ENCODE measurements at regions not wholly inside any gene's neighbourhood (a gene's known extent, or its start where the extent isn't known, plus 50 kb on each side); places are given as distances from the start of the nearest gene placed in this dataset.

DNA sequence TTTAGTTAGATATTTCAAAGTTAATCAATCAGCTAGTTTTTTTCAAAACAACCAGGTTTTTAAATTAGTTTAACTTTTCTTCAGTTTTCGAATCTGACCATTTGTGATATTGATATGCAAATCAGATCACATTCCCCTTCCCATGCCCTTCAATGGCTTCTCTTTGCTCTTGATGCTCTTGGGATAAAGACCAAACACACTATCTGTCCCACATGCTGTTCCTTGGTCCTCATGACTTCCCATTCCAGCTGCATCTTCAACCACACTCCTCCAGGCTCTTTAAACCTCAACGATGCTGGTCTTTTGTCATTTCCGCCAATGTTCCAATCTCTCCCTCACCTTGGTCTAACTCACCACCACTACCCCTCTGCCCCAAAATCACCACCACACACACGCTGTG is 285.8 kb downstream of the LMX1A start:
- Histone ChIP-seq H3K4me3 (ENCODE audit: low read depth in 1 of 2, low read length in 2 of 2) (no peak overlapping the region), H3K9me3 (ENCODE audit: control insufficient read depth in 1 of 2, low read length in 2 of 2) (no peaks in the 10 kb centered on the region), H3K27ac (ENCODE audit: low read length) (no peak overlapping the region), H3K4me1 (ENCODE audit: control insufficient read depth in 1 of 2, insufficient read depth in 2 of 2, low read length in 2 of 2) (peaks cover 0 to 6% of the 10 kb centered on the region in 2 donors), H3K27me3 (ENCODE audit: low read depth, low read length) (no peaks in the 10 kb centered on the region), H3K36me3 (ENCODE audit: control insufficient read depth in 1 of 2, insufficient read depth in 2 of 2, low read length in 2 of 2) (no peaks in the 10 kb centered on the region)

DNA sequence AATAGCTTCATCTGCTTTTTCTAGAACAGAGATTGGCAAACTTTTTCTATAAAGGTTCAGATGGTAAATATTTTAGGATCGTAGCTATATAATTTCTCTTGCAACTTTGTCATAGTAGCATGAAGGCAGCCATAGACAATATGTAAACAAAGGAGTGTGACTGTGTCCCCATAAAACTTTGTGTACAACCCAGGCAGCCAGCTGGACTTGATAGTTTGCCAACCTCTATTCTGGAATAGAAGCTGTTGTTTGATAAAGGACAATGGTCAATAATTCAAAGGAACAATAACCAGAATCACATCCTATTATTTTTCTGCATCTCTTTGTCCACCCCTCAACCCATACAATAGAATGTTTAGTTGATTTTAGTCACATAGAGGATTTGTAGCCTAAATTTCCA is 286.7 kb downstream of the LMX1A start:
- Histone ChIP-seq H3K4me1 (ENCODE audit: control insufficient read depth in 1 of 2, insufficient read depth in 2 of 2, low read length in 2 of 2) (peaks cover 0 to 4% of the 10 kb centered on the region in 2 donors), H3K9me3 (ENCODE audit: control insufficient read depth in 1 of 2, low read length in 2 of 2) (no peaks in the 10 kb centered on the region)

DNA sequence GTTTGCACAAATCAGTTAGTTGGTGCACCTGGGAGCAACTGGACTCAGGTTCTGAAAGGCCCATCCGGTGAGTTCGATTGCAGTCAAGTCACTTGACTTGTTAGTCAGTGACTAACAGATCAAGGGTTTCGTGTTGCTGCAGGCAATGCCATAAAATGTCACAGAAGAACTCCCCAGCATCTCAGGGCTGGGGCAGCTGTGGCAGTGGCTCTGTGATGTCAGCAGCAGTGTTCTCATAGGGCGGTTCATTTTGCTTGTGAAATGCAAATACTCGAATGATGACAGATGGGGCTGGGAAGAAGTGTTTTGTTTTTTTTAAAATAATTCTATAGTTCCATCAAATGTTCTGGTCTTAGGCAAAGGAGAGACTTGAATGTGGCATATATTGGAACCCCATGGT is 287.8 kb downstream of the LMX1A start:
- no peak overlapping the region for H3K4me3 ChIP-seq (ENCODE audit: low read depth in 1 of 2, low read length in 2 of 2)
- no peaks in the 10 kb centered on the region for H3K9me3 ChIP-seq (ENCODE audit: control insufficient read depth in 1 of 2, low read length in 2 of 2)
- H3K27ac ChIP-seq (ENCODE audit: low read length): no peak overlapping the region
- H3K27me3 ChIP-seq (ENCODE audit: low read depth, low read length): no peaks in the 10 kb centered on the region
- H3K36me3 ChIP-seq (ENCODE audit: control insufficient read depth in 1 of 2, insufficient read depth in 2 of 2, low read length in 2 of 2): no peaks in the 10 kb centered on the region
- peaks cover 0 to 8% of the 10 kb centered on the region in 2 donors for H3K4me1 ChIP-seq (ENCODE audit: control insufficient read depth in 1 of 2, insufficient read depth in 2 of 2, low read length in 2 of 2)

More for the DNA sequence above, 286.7 kb downstream of the LMX1A start:
- no peak overlapping the region for H3K4me3 ChIP-seq (ENCODE audit: low read depth in 1 of 2, low read length in 2 of 2)
- no peak overlapping the region for H3K27ac ChIP-seq (ENCODE audit: low read length)
- no peaks in the 10 kb centered on the region for H3K36me3 ChIP-seq (ENCODE audit: control insufficient read depth in 1 of 2, insufficient read depth in 2 of 2, low read length in 2 of 2)
- no peaks in the 10 kb centered on the region for H3K27me3 ChIP-seq (ENCODE audit: low read depth, low read length)

DNA sequence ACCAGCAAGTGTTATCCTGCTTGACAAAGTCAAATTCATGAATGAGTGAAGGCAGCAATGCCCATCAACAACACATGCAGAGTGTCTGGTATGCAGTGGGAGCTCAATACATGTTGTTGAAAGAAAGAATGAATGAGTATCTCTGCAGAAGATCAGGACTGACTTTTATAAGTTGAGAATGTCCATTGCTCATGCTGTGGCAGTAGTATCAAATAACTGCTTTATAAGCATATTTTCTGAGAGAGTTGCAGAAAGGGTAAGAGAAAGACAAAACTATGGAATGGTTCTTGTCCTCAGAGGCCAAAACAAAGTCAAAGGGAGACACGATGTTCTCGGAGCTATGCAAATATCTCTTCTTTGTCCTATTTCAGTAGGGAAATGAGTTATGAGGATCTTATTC is 288.7 kb downstream of the LMX1A start:
- Histone ChIP-seq H3K27me3 (ENCODE audit: low read depth, low read length) (no peaks in the 10 kb centered on the region), H3K27ac (ENCODE audit: low read length) (no peak overlapping the region), H3K9me3 (ENCODE audit: control insufficient read depth in 1 of 2, low read length in 2 of 2) (no peaks in the 10 kb centered on the region), H3K4me1 (ENCODE audit: control insufficient read depth in 1 of 2, insufficient read depth in 2 of 2, low read length in 2 of 2) (peaks cover 0 to 12% of the 10 kb centered on the region in 2 donors), H3K4me3 (ENCODE audit: low read depth in 1 of 2, low read length in 2 of 2) (no peak overlapping the region), H3K36me3 (ENCODE audit: control insufficient read depth in 1 of 2, insufficient read depth in 2 of 2, low read length in 2 of 2) (no peaks in the 10 kb centered on the region)

DNA sequence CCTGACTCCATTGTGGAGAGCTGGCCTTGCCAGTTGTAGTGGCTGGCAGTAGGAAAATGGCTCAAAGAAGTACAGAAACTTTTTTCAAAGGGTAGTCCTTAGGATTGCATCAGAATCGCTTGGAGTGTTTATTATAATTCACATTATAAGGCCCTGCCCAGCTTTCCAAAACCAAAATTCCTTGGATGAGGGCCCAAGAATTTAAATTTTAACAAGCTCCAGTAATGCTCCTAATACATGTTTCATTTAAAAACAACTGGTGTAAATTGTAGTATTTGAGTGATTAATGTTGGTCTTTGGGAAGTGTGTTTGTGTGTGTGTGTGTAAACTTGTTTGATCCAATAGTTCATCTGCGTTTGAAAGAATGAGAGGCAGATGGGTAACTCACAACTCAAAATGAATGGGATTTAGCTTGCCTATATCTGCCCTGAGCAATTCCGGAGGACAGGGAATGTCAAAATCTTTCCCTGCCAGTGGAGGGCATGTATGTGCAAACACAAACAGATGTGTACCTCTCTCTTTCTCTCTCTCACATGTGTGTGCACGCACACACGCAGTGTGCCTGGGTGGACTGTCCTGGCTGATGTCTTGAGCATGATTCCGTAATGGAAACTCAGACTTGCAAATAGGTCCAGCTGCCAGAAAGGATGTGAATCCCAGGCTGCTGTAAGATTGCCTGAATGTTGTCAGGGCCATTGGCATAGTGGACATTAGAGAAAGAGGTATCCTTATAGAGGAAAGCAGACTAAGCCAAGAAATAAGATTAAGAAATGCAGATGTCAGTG is 293.1 kb downstream of the LMX1A start:
- Histone ChIP-seq H3K36me3 (ENCODE audit: control insufficient read depth in 1 of 2, insufficient read depth in 2 of 2, low read length in 2 of 2) (no peaks in the 10 kb centered on the region), H3K4me1 (ENCODE audit: control insufficient read depth in 1 of 2, insufficient read depth in 2 of 2, low read length in 2 of 2) (peaks cover 0 to 20% of the 10 kb centered on the region in 2 donors), H3K4me3 (ENCODE audit: low read depth in 1 of 2, low read length in 2 of 2) (no peak overlapping the region), H3K27ac (ENCODE audit: low read length) (no peak overlapping the region), H3K9me3 (ENCODE audit: control insufficient read depth in 1 of 2, low read length in 2 of 2) (no peaks in the 10 kb centered on the region), H3K27me3 (ENCODE audit: low read depth, low read length) (no peaks in the 10 kb centered on the region)

DNA sequence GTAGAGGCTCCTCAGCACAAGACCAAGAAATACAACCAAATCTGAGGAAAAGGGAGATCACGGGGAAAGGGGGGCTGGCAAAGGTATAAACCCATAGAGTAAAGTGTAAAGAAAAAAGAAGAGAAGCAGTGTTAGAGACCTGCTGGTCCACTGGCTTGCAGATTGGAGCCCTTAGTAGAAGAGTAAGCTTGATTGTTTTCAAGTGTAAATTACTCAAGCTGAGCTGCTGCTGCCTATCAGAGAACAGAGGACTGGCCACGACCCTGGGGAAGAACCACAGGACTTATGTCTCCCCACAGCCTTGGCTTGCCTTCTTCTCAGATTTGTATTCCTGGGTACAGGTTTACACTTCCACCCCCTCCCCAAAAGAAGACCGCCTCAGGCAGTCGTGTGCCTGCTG is 294.2 kb downstream of the LMX1A start:
- Histone ChIP-seq H3K4me1 (ENCODE audit: control insufficient read depth in 1 of 2, insufficient read depth in 2 of 2, low read length in 2 of 2) (peaks cover 0 to 20% of the 10 kb centered on the region in 2 donors), H3K9me3 (ENCODE audit: control insufficient read depth in 1 of 2, low read length in 2 of 2) (no peaks in the 10 kb centered on the region), H3K27me3 (ENCODE audit: low read depth, low read length) (no peaks in the 10 kb centered on the region), H3K36me3 (ENCODE audit: control insufficient read depth in 1 of 2, insufficient read depth in 2 of 2, low read length in 2 of 2) (no peaks in the 10 kb centered on the region), H3K27ac (ENCODE audit: low read length) (no peak overlapping the region), H3K4me3 (ENCODE audit: low read depth in 1 of 2, low read length in 2 of 2) (no peak overlapping the region)

DNA sequence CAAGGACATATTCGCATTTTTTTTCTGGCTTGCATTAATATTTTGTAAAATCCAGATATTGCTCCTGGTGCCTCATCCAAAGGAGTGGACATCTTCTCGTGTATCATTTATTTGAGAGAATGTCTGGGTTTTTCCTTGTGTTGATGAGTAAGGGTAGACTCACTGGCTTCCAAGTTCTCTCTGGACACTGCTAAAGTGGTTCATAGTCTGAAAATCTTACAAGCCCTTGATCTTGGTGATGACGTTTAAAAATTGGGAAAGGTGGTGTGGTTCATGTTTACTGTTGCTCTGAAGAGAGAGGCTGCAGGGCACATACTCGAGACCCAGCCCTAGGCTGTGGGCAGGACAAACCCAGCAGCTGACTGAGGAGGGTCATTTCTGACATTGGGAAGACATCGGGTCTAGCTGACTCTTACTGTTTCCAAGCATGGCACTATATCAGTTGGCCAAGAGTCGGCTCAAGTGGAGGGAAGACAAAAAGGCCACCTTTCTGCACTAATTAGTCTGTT is 296.2 kb downstream of the LMX1A start:
- Histone ChIP-seq H3K36me3 (ENCODE audit: control insufficient read depth in 1 of 2, insufficient read depth in 2 of 2, low read length in 2 of 2) (no peaks in the 10 kb centered on the region), H3K4me3 (ENCODE audit: low read depth in 1 of 2, low read length in 2 of 2) (no peak overlapping the region), H3K9me3 (ENCODE audit: control insufficient read depth in 1 of 2, low read length in 2 of 2) (no peaks in the 10 kb centered on the region), H3K4me1 (ENCODE audit: control insufficient read depth in 1 of 2, insufficient read depth in 2 of 2, low read length in 2 of 2) (peaks cover 0 to 20% of the 10 kb centered on the region in 2 donors), H3K27ac (ENCODE audit: low read length) (no peak overlapping the region), H3K27me3 (ENCODE audit: low read depth, low read length) (no peaks in the 10 kb centered on the region)

DNA sequence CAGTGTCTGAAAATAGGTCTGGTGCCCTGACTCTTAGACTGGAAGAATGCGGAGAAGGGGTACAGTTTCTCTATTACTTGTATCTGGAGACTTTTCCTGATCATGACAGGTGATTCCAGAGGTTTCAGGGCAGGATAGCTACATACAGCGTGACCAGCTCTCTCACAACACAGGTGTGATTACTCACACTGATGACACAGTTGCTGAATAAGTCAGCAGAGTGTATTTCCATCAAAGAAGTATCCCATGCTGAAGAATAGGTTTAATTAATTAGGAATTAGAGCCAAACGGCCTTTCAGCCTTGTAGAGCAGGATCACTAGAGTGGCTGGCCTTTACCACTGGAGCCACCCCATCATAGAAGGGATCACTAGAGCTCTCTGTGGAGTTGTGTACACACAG is 298.6 kb downstream of the LMX1A start:
- Histone ChIP-seq H3K27ac (ENCODE audit: low read length) (no peak overlapping the region), H3K4me3 (ENCODE audit: low read depth in 1 of 2, low read length in 2 of 2) (no peak overlapping the region), H3K9me3 (ENCODE audit: control insufficient read depth in 1 of 2, low read length in 2 of 2) (no peaks in the 10 kb centered on the region), H3K36me3 (ENCODE audit: control insufficient read depth in 1 of 2, insufficient read depth in 2 of 2, low read length in 2 of 2) (no peaks in the 10 kb centered on the region), H3K4me1 (ENCODE audit: control insufficient read depth in 1 of 2, insufficient read depth in 2 of 2, low read length in 2 of 2) (peaks cover 0 to 9% of the 10 kb centered on the region in 2 donors), H3K27me3 (ENCODE audit: low read depth, low read length) (no peaks in the 10 kb centered on the region)

DNA sequence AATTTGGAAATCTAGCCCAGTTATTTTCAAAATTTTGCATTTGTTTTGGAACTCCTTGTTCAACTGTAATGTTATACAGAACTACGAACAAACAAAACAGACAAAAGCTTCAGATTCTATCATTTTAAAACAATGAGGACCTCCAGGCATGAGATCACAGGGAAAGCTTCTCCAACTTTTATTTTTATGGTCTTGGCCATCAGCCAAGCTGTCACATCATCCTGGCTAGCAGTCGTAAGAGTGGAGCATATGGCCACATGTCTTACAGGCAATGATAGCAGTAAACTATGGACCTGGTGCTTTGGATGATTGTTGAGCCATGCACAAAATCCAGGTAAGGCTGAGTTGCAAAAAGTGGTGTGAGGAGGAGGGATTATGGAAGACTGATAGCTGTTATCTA is 299.6 kb downstream of the LMX1A start:
- H3K27ac ChIP-seq (ENCODE audit: low read length): no peak overlapping the region
- no peaks in the 10 kb centered on the region for H3K36me3 ChIP-seq (ENCODE audit: control insufficient read depth in 1 of 2, insufficient read depth in 2 of 2, low read length in 2 of 2)
- H3K4me3 ChIP-seq (ENCODE audit: low read depth in 1 of 2, low read length in 2 of 2): no peak overlapping the region
- H3K9me3 ChIP-seq (ENCODE audit: control insufficient read depth in 1 of 2, low read length in 2 of 2): no peaks in the 10 kb centered on the region
- H3K4me1 ChIP-seq (ENCODE audit: control insufficient read depth in 1 of 2, insufficient read depth in 2 of 2, low read length in 2 of 2): no peaks in the 10 kb centered on the region
- H3K27me3 ChIP-seq (ENCODE audit: low read depth, low read length): no peaks in the 10 kb centered on the region

DNA sequence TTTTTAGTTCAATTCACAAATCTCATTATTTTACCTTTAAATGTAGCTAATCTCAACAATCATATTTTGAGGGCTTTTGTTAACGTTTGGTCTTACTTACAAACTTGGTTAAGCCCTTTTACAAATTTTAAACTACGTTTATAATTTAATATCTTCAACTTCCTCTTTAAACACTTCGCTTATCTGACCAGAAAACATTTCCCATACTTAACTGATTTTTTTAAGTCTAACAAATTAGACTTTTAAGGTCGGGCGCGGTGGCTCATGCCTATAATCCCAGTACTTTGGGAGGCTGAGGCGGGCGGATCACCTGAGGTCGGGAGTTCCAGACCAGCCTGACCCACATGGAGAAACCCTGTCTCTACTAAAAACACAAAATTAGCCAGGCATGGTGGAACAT is 300.9 kb downstream of the LMX1A start:
- H3K4me3 ChIP-seq (ENCODE audit: low read depth in 1 of 2, low read length in 2 of 2): no peak overlapping the region
- H3K27me3 ChIP-seq (ENCODE audit: low read depth, low read length): no peaks in the 10 kb centered on the region
- H3K4me1 ChIP-seq (ENCODE audit: control insufficient read depth in 1 of 2, insufficient read depth in 2 of 2, low read length in 2 of 2): no peaks in the 10 kb centered on the region
- no peaks in the 10 kb centered on the region for H3K36me3 ChIP-seq (ENCODE audit: control insufficient read depth in 1 of 2, insufficient read depth in 2 of 2, low read length in 2 of 2)
- H3K27ac ChIP-seq (ENCODE audit: low read length): no peak overlapping the region
- no peaks in the 10 kb centered on the region for H3K9me3 ChIP-seq (ENCODE audit: control insufficient read depth in 1 of 2, low read length in 2 of 2)

DNA sequence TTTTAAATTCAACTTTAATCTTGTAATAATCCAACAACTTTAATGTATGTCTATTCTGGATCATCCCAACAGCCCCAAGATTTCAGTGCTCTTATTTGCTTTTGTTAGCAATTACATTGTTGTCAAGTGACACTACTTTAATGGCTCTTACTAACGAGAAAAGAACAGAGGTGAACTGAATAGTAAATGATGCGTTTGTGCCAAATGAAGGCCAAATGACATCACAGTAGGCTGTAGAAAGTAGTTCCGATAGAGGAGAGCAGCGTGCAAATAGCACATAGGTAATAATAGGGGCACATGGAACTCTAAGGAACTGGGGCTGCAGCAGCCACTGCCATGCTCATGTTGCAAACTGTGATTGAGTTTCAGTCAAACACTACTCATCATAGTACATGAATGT is 301.9 kb downstream of the LMX1A start:
- no peak overlapping the region for H3K27ac ChIP-seq (ENCODE audit: low read length)
- H3K9me3 ChIP-seq (ENCODE audit: control insufficient read depth in 1 of 2, low read length in 2 of 2): no peaks in the 10 kb centered on the region
- H3K4me3 ChIP-seq (ENCODE audit: low read depth in 1 of 2, low read length in 2 of 2): no peak overlapping the region
- no peaks in the 10 kb centered on the region for H3K27me3 ChIP-seq (ENCODE audit: low read depth, low read length)
- no peaks in the 10 kb centered on the region for H3K4me1 ChIP-seq (ENCODE audit: control insufficient read depth in 1 of 2, insufficient read depth in 2 of 2, low read length in 2 of 2)
- H3K36me3 ChIP-seq (ENCODE audit: control insufficient read depth in 1 of 2, insufficient read depth in 2 of 2, low read length in 2 of 2): no peaks in the 10 kb centered on the region

DNA sequence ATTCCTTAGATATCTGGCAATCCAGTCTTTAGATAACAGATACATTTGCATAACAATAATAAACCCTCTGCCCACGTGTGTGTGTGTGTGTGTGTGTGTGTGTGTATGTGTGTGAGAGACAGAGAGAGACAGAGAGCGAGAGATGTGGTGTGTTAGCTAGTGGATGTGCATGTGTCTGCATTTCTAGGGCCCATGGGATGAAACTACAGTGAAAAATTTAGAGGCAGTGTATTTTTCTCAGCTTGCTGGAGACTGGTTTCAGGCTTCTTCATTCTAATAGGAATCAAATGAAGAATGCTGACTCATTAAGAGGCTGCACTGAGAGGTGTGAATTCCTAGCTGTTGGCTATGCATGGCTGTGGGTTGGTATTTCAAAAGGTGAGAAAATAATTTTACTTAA is 303.2 kb downstream of the LMX1A start:
- no peaks in the 10 kb centered on the region for H3K9me3 ChIP-seq (ENCODE audit: control insufficient read depth in 1 of 2, low read length in 2 of 2)
- H3K4me1 ChIP-seq (ENCODE audit: control insufficient read depth in 1 of 2, insufficient read depth in 2 of 2, low read length in 2 of 2): no peaks in the 10 kb centered on the region
- H3K36me3 ChIP-seq (ENCODE audit: control insufficient read depth in 1 of 2, insufficient read depth in 2 of 2, low read length in 2 of 2): no peaks in the 10 kb centered on the region
- H3K27me3 ChIP-seq (ENCODE audit: low read depth, low read length): no peaks in the 10 kb centered on the region
- no peak overlapping the region for H3K27ac ChIP-seq (ENCODE audit: low read length)
- no peak overlapping the region for H3K4me3 ChIP-seq (ENCODE audit: low read depth in 1 of 2, low read length in 2 of 2)
